Neural progenitor cell (in vitro differentiated cells): ENCODE measurements at regions not wholly inside any gene's neighbourhood (a gene's known extent, or its start where the extent isn't known, plus 50 kb on each side); places are given as distances from the start of the nearest gene placed in this dataset.
A peak's percentile ranks its signal among the peaks of the same experiment; 100 is the strongest.

Experiments used
- DNase-seq: peaks from one replicate; pipeline ENCODE4 v3.0.0-alpha.2; 2016; ENCODE audit warnings: low spot score
- H2AFZ ChIP-seq: fragments of 200-600 bp; sonication (generic); replicated peaks from 2 replicates; pipeline ENCODE4 v1.6.1; 2016; ENCODE audit warnings: antibody characterized with exemption
- H3F3A ChIP-seq: fragments of 200-600 bp; sonication (generic); 2 replicates; pipeline ENCODE4 v1.6.1; 2016; ENCODE audit warnings: antibody characterized with exemption, low read depth
- H3K27ac ChIP-seq: fragments of 200-600 bp; sonication (generic); 2 replicates; pipeline ENCODE4 v1.5.1; 2016; ENCODE audit warnings: mild to moderate bottlenecking
- H3K27me3 ChIP-seq: fragments of 200-600 bp; sonication (generic); 2 replicates; pipeline ENCODE4 v1.6.1; 2016; ENCODE audit warnings: mild to moderate bottlenecking, moderate library complexity
- H3K36me3 ChIP-seq: fragments of 200-600 bp; sonication (generic); 2 replicates; pipeline ENCODE4 v1.5.1; 2016
- H3K4me1 ChIP-seq: fragments of 200-600 bp; sonication (generic); 2 replicates; pipeline ENCODE4 v1.6.1; 2016; ENCODE audit warnings: mixed run types
- H3K4me2 ChIP-seq: fragments of 200-600 bp; sonication (generic); 2 replicates; pipeline ENCODE4 v1.6.1; 2016
- H3K4me3 ChIP-seq: fragments of 200-600 bp; sonication (generic); 2 replicates; pipeline ENCODE4 v1.5.1; 2016
- H3K79me2 ChIP-seq: fragments of 200-600 bp; sonication (generic); 2 replicates; pipeline ENCODE4 v1.6.1; 2016; ENCODE audit warnings: low read depth
- H3K9ac ChIP-seq: fragments of 200-600 bp; sonication (generic); 2 replicates; pipeline ENCODE4 v1.6.1; 2016
- H3K9me3 ChIP-seq: fragments of 200-600 bp; sonication (generic); 2 replicates; pipeline ENCODE4 v1.5.1; 2016; ENCODE audit warnings: low read depth
- H4K20me1 ChIP-seq: fragments of 200-600 bp; sonication (generic); 2 replicates; pipeline ENCODE4 v1.6.1; 2016; ENCODE audit warnings: low read depth
- H3K27ac Mint-ChIP-seq: 3 replicates; pipeline ENCODE4 v1.8.0; 2021; ENCODE audit warnings: mixed read lengths
- H3K27me3 Mint-ChIP-seq: 2 replicates; pipeline ENCODE4 v1.8.0; 2022; ENCODE audit warnings: low read depth, mild to moderate bottlenecking, inconsistent platforms, moderate library complexity, mixed read lengths; ENCODE audit not compliant: insufficient read depth
- H3K36me3 Mint-ChIP-seq: 3 replicates; pipeline ENCODE4 v1.8.0; 2021; ENCODE audit warnings: mixed read lengths
- H3K4me1 Mint-ChIP-seq: 3 replicates; pipeline ENCODE4 v1.8.0; 2021; ENCODE audit warnings: mixed read lengths
- H3K4me3 Mint-ChIP-seq: 3 replicates; pipeline ENCODE4 v1.8.0; 2021; ENCODE audit warnings: mild to moderate bottlenecking, moderate library complexity, mixed read lengths
- H3K9me3 Mint-ChIP-seq: 3 replicates; pipeline ENCODE4 v1.8.0; 2020; ENCODE audit warnings: mixed read lengths
- CTCF ChIP-seq: fragments of 200-600 bp; sonication (generic); IDR thresholded peaks from 2 replicates; pipeline ENCODE4 v1.5.1; 2017; ENCODE audit warnings: antibody characterized with exemption, mild to moderate bottlenecking
- EZH2 ChIP-seq: fragments of 200-600 bp; sonication (generic); IDR thresholded peaks from 2 replicates; pipeline ENCODE4 v1.6.1; 2017; ENCODE audit warnings: antibody characterized with exemption, mild to moderate bottlenecking, moderate library complexity
- EZH2phosphoT487 ChIP-seq: fragments of 200-600 bp; sonication (generic); IDR thresholded peaks from 2 replicates; pipeline ENCODE4 v1.6.1; 2017; ENCODE audit warnings: antibody characterized with exemption

GRCh38 chr13:106355866-106356265 is 179.6 kb downstream of the EFNB2 start:
- no peak overlapping the region for H3K4me3 Mint-ChIP-seq
- DNase-seq: no peak
- peaks cover 14% of the 10 kb centered on the region for H3K36me3 Mint-ChIP-seq
- Histone ChIP-seq H3K4me3 (no peak overlapping the region), H3K36me3 (no peaks in the 10 kb centered on the region), H3K9ac (no peak overlapping the region), H3K27ac (no peak overlapping the region), H3K79me2 (no peaks in the 10 kb centered on the region), H2AFZ (no peak overlapping the region), H3K27me3 (no peaks in the 10 kb centered on the region), H4K20me1 (no peaks in the 10 kb centered on the region), H3F3A (peaks cover 13% of the 10 kb centered on the region), H3K9me3 (no peaks in the 10 kb centered on the region), H3K4me2 (no peak overlapping the region), H3K4me1 (peaks cover 14% of the 10 kb centered on the region)
- H3K9me3 Mint-ChIP-seq: peaks cover 29% of the 10 kb centered on the region
- TF ChIP-seq CTCF (no peak), EZH2 (no peak), EZH2phosphoT487 (no peak)
- H3K27me3 Mint-ChIP-seq: peaks cover 10% of the 10 kb centered on the region
- peaks cover 47% of the 10 kb centered on the region for H3K4me1 Mint-ChIP-seq
- H3K27ac Mint-ChIP-seq: peak overlapping the region; percentile 70

- Histone ChIP-seq H3K9me3 (no peaks in the 10 kb centered on the region), H3K4me3 (no peak overlapping the region), H4K20me1 (no peaks in the 10 kb centered on the region), H3K27me3 (peaks cover 8% of the 10 kb centered on the region), H3K36me3 (no peaks in the 10 kb centered on the region), H2AFZ (no peak overlapping the region), H3K4me1 (peaks cover 22% of the 10 kb centered on the region), H3K27ac (no peak overlapping the region), H3K79me2 (no peaks in the 10 kb centered on the region), H3F3A (peaks cover 14% of the 10 kb centered on the region), H3K9ac (no peak overlapping the region), H3K4me2 (no peak overlapping the region)
- H3K27me3 Mint-ChIP-seq: peaks cover 8% of the 10 kb centered on the region
- H3K4me1 Mint-ChIP-seq: peaks cover 56% of the 10 kb centered on the region
- TF ChIP-seq EZH2 (no peak), CTCF (no peak), EZH2phosphoT487 (no peak)
- peaks cover 22% of the 10 kb centered on the region for H3K9me3 Mint-ChIP-seq
- peaks cover 7% of the 10 kb centered on the region for H3K36me3 Mint-ChIP-seq
- no peak overlapping the region for H3K4me3 Mint-ChIP-seq
- no peak for DNase-seq
- H3K27ac Mint-ChIP-seq: no peak overlapping the region
These were observed 180.5 kb downstream of the EFNB2 start for GRCh38 chr13:106354961-106355360.

GRCh38 chr13:106352850-106353249 is 182.6 kb downstream of the EFNB2 start:
- no peaks in the 10 kb centered on the region for H3K27me3 Mint-ChIP-seq
- no peak overlapping the region for H3K27ac Mint-ChIP-seq
- peaks cover 5% of the 10 kb centered on the region for H3K36me3 Mint-ChIP-seq
- H3K27ac ChIP-seq: no peak overlapping the region
- no peaks in the 10 kb centered on the region for H4K20me1 ChIP-seq
- peaks cover 75% of the 10 kb centered on the region for H3K4me1 Mint-ChIP-seq
- no peak overlapping the region for H3K4me3 ChIP-seq
- no peak overlapping the region for H3K4me3 Mint-ChIP-seq
- H3K9me3 ChIP-seq: no peaks in the 10 kb centered on the region
- no peak overlapping the region for H3K4me2 ChIP-seq
- H3K9me3 Mint-ChIP-seq: peaks cover 14% of the 10 kb centered on the region
- peaks cover 42% of the 10 kb centered on the region for H3K4me1 ChIP-seq
- H3K27me3 ChIP-seq: peaks cover 29% of the 10 kb centered on the region
- TF ChIP-seq EZH2phosphoT487 (no peak), EZH2 (no peak), CTCF (no peak)
- H2AFZ ChIP-seq: no peak overlapping the region
- no peak for DNase-seq
- no peak overlapping the region for H3K9ac ChIP-seq
- H3K79me2 ChIP-seq: no peaks in the 10 kb centered on the region
- H3K36me3 ChIP-seq: no peaks in the 10 kb centered on the region
- H3F3A ChIP-seq: peaks cover 27% of the 10 kb centered on the region
